GM12873 (cell line): ENCODE measurements at regions not wholly inside any gene's neighbourhood (a gene's known extent, or its start where the extent isn't known, plus 50 kb on each side); places are given as distances from the start of the nearest gene placed in this dataset.

Source experiments
- TF ChIP-seq, protein P1 (sequence below): IDR thresholded peaks from 2 replicates; pipeline ENCODE4 v1.5.1; 2012; ENCODE audit warnings: low read depth, mild to moderate bottlenecking, moderate library complexity, low read length, control low read depth; ENCODE audit not compliant: insufficient read depth; ENCODE audit errors: missing control alignments

DNA sequence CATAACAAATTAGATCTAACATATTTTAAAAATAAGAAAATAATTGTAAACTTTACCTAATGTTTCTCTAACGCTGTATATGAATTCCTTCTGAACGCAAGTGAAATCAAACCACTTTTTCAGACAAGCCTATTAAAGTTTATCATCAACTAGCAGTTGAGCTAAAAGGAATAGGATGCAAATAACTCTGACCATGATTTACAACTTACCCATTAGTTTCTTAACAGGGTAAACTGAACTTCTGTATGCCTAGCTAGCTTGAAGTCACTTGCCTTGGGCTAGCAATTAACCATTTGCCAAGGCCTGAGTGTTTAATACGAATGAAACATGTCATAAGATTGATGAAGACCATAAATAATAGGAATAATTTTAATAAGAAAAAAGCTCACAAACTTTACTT is 762.7 kb upstream of the ARRDC3 start:
- TF ChIP-seq, protein P1, sequence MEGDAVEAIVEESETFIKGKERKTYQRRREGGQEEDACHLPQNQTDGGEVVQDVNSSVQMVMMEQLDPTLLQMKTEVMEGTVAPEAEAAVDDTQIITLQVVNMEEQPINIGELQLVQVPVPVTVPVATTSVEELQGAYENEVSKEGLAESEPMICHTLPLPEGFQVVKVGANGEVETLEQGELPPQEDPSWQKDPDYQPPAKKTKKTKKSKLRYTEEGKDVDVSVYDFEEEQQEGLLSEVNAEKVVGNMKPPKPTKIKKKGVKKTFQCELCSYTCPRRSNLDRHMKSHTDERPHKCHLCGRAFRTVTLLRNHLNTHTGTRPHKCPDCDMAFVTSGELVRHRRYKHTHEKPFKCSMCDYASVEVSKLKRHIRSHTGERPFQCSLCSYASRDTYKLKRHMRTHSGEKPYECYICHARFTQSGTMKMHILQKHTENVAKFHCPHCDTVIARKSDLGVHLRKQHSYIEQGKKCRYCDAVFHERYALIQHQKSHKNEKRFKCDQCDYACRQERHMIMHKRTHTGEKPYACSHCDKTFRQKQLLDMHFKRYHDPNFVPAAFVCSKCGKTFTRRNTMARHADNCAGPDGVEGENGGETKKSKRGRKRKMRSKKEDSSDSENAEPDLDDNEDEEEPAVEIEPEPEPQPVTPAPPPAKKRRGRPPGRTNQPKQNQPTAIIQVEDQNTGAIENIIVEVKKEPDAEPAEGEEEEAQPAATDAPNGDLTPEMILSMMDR: no peak

DNA sequence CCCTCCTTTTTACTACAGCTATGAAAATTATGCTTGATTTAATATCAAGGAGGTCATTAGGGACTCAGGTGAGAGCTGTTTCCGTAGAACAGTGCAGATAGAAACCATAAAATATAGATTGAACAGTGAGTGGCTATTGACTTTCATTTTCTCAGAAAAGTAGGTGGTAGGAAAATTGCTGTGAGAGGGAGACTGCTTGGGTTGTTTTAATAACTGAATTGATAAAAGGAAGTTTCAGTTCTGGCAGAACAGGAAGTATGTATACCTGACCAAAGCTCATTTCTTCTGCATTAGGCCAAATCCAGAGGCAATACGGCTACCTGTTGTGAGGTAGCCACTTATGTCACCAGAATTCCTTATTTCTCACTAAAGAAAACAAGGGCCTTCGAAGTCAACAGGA is 761.7 kb upstream of the ARRDC3 start:
- TF ChIP-seq, protein P1: no peak

DNA sequence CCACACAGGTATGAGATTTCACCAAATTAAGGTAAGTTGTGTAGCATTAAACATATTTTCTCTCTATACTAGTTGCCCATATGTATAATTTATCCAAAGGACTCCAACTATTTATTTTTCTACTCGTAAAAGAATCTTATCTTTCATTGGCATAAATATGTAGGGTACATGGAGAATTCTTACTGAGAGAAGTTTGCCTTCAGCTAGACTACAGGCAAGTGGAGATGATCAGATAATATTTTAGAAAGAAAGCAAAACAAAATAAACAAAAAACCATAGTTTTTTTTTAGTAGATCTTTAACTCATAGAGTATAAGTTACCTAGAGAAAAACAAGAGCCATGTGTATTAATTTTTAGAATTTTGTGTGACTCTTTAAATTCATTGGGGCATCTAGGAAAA is 743.1 kb upstream of the ARRDC3 start:
- TF ChIP-seq, protein P1: no peak

DNA sequence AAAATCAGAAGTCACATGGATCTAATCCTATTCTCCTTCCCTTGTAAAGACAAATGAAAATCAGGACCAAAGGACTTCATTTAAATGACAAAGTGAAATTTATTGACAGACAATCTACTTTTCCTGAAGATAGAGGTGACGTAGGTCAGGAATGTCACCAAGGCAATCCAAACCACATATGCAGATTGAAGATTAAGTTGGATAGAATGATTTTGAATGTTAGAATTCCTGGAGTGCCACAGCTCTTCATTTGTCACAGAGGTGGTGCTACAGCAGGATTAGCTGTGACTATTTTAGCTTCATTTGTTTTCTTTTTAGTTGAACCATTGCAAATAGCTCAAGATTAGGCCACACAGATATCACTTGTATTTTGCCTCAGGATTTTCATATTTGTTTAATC is 736.0 kb upstream of the ARRDC3 start:
- TF ChIP-seq, protein P1: no peak

DNA sequence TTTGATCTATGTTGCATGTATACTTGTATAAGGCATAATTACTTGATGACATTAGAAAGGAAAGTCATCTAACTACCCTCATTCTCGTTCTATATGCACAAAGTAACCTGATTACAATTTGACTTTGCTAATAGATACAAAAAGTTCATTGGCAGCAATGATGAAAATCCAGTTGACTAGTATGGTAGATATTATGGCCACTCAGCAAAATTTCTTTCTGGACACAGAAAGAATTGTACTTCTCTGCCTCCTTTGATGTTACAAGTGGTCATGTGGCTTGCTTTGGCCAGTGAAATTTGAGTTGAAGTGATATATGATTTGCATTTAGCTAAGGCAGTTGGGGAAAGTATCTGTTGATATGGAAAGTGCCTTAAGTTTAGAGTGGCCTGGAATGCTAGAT is 723.7 kb upstream of the ARRDC3 start:
- TF ChIP-seq, protein P1: no peak

DNA sequence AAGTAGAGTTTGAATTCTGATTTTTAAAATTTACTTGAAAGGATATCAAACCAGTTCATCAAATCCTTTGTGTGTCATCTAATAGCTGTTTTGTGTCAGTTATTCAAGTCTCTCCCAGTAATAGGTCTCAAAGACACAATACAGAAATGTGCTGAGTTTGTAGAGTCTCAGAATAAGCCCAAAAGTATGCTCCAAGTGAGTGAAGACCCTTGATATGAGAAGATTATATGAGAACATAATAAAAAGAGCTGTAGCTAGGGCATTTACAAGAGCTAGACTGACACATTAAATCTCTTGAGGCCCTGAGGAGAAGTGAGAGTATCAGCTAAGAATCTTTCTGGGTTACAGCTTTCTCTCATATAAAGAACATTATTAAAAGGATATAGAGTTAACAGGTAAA is 721.0 kb upstream of the ARRDC3 start:
- TF ChIP-seq, protein P1: no peak

DNA sequence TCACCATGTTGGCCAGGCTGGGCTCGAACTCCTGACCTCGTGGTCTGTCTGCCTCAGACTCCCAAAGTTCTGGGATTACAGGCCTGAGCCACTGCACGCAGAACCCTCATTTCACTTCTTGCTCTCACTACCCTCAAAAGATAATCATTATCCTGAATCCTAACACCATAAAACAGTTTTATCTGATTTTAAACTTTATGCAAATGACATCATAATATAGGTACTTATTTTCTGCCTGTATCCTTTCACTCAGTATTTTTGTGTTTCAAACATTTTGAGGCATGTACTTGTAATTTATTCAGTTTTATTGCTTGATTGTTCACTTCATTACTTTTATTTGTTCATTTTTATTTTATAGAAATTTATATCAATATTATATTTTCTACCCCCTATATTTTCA is 719.2 kb upstream of the ARRDC3 start:
- TF ChIP-seq, protein P1: no peak

DNA sequence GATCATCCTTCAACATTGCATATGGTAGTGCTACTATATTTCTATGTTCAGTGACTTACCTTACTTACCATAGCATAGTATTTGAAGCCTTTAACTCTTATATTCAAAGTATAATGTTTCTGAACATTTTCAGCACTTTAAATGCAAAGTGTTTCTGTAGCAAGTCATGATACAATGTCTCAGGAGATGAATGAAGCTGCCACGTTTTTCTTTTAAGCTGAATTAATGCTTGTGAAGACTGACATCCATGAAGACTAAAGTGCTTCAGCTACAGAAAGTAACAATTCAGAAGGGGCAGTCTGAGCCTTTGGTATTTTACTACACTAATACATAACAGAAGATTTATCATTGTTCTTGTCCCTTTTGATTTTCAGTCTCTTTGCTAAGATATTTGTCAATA is 709.1 kb upstream of the ARRDC3 start:
- TF ChIP-seq, protein P1: no peak
